Adipocyte (in vitro differentiated cells): ENCODE measurements at regions not wholly inside any gene's neighbourhood (a gene's known extent, or its start where the extent isn't known, plus 50 kb on each side); places are given as distances from the start of the nearest gene placed in this dataset.

ENCODE experiments used
- DNase-seq: peaks from one replicate; pipeline ENCODE4 v3.0.0-alpha.2; 2015; ENCODE audit warnings: low read depth
- H3K27me3 ChIP-seq: replicated peaks from 2 replicates; pipeline ENCODE4 v1.7.0; 2013; ENCODE audit warnings: mild to moderate bottlenecking, low read length, moderate library complexity; ENCODE audit not compliant: control insufficient read depth, insufficient read depth
- H3K36me3 ChIP-seq: 2 replicates; pipeline ENCODE4 v1.7.0; 2013; ENCODE audit warnings: low read length, mild to moderate bottlenecking, moderate library complexity; ENCODE audit not compliant: control insufficient read depth, insufficient read depth, severe bottlenecking
- H3K4me1 ChIP-seq: 2 replicates; pipeline ENCODE4 v1.7.0; 2013; ENCODE audit warnings: mild to moderate bottlenecking, low read length, moderate library complexity; ENCODE audit not compliant: control insufficient read depth, insufficient read depth
- H3K4me3 ChIP-seq: 2 replicates; pipeline ENCODE4 v1.7.0; 2013; ENCODE audit warnings: mild to moderate bottlenecking, low read length, moderate library complexity
- H3K9ac ChIP-seq: 2 replicates; pipeline ENCODE4 v1.7.0; 2013; ENCODE audit warnings: mild to moderate bottlenecking, low read length, moderate library complexity
- H3K9me3 ChIP-seq: 2 replicates; pipeline ENCODE4 v1.7.0; 2013; ENCODE audit warnings: mild to moderate bottlenecking, low read length, moderate library complexity; ENCODE audit not compliant: control insufficient read depth

DNA sequence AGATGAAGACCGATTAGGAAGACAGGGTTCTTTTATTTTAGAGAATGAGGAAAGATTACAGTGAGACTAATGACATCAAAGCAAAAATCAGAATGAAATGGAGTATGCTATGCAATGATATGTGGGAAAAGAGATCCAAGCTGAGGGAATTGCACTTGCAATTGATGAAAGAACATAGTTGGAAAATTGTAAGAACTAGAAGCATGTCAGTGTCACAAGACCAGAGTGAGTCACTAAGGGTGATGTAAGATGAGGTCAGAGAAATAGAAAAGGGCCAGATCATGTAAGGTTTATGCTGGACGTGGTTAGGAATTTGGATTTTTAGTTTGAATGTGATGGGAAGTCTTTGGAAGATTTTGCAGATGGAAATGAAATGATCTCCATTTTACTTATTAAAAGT, 1937.3 kb downstream of the OLFM4 start:
- Histone ChIP-seq H3K4me3 (no peak overlapping the region), H3K9ac (no peak overlapping the region), H3K36me3 (no peaks in the 10 kb centered on the region), H3K9me3 (peaks cover 7% of the 10 kb centered on the region), H3K4me1 (no peaks in the 10 kb centered on the region), H3K27me3 (no peaks in the 10 kb centered on the region)
- DNase-seq, result no peak

DNA sequence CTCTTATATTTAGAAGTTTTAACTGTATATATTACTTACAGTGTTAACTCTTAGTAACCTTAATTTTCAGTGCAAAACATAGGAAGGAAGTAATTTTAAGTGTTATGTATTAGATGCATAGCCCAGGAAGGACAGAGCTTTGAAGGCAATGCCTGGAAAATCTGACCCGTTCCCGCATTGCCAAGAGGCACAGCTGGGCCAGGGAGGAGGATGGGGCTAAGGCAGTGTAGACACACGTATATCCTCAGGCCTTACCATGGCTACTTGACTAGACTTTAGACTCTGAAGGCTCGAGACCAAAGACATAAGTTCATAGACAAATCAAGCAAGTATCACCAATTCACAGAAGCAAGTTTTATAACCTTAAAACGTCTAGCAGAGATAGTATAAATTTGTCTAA, 1944.2 kb downstream of the OLFM4 start:
- Histone ChIP-seq H3K4me3 (no peak overlapping the region), H3K9ac (no peak overlapping the region), H3K27me3 (no peaks in the 10 kb centered on the region), H3K9me3 (peaks cover 4% of the 10 kb centered on the region), H3K4me1 (no peaks in the 10 kb centered on the region), H3K36me3 (no peaks in the 10 kb centered on the region)
- no peak for DNase-seq

DNA sequence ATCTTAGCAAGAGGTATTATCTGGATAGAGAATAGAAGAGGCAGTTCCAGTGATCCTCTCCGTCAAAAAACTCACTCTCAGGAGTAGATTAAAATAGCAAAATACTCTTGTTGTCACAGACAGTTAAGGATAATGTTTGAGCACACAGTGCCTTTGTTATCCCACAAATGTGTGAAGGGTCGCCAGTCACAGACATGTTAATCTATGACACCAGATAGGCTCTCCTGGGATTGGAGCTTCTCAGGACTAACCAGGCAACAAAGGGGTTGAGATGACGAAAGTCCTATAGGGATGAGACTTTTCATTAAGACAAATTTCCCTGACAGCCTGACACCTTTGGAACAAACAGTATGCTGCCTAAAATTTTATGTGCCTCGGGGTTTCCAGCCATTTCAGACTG, 1947.1 kb downstream of the OLFM4 start:
- Histone ChIP-seq H3K9ac (no peak overlapping the region), H3K36me3 (no peaks in the 10 kb centered on the region), H3K9me3 (peaks cover 4% of the 10 kb centered on the region), H3K27me3 (no peaks in the 10 kb centered on the region), H3K4me3 (no peak overlapping the region), H3K4me1 (no peaks in the 10 kb centered on the region)
- DNase-seq, result no peak

DNA sequence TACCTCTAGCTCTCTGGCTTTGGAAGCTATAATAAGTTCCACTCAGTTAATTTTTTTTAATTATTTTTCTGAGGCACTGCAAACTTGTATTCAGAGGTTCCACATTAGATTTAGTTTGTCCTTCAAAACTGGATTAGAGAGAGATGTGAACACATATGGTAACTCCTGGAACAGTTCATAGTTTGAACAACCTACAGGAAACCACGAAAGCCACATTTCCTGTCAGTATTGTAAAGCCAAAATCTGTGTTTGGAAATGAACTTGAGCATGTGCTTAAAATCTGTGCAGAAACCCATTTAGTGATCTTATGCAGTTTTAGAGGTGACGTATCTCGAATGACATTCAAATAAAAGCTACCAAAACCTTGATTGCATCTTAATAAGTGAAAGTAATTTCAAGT, 1952.0 kb downstream of the OLFM4 start:
- no peaks in the 10 kb centered on the region for H3K9me3 ChIP-seq
- no peaks in the 10 kb centered on the region for H3K27me3 ChIP-seq
- H3K4me3 ChIP-seq, result no peak overlapping the region
- no peaks in the 10 kb centered on the region for H3K4me1 ChIP-seq
- no peak overlapping the region for H3K9ac ChIP-seq
- no peak for DNase-seq
- no peaks in the 10 kb centered on the region for H3K36me3 ChIP-seq

DNA sequence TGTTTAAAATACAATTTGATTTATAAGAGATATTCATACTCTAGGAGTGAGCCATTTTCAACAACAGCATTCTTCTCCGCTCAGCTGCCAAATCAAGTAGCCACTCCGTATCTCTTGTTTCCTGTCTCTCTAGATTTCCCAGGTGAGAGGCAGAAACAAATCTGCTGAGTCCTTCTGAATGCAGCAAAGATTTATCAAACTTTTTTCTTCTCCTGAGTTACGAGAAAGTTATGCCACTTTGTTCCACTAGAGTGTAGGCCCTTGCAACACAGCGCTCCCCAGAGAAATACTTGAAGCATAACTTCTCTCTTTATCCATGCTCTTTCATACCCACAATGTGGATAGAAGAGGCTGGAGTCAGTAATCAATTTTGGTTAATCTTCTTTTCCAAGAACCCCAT, 1960.8 kb downstream of the OLFM4 start:
- DNase-seq, result no peak
- H3K27me3 ChIP-seq, result no peaks in the 10 kb centered on the region
- H3K4me3 ChIP-seq, result no peak overlapping the region
- H3K9me3 ChIP-seq, result no peaks in the 10 kb centered on the region
- no peaks in the 10 kb centered on the region for H3K4me1 ChIP-seq
- no peak overlapping the region for H3K9ac ChIP-seq
- H3K36me3 ChIP-seq, result no peaks in the 10 kb centered on the region

DNA sequence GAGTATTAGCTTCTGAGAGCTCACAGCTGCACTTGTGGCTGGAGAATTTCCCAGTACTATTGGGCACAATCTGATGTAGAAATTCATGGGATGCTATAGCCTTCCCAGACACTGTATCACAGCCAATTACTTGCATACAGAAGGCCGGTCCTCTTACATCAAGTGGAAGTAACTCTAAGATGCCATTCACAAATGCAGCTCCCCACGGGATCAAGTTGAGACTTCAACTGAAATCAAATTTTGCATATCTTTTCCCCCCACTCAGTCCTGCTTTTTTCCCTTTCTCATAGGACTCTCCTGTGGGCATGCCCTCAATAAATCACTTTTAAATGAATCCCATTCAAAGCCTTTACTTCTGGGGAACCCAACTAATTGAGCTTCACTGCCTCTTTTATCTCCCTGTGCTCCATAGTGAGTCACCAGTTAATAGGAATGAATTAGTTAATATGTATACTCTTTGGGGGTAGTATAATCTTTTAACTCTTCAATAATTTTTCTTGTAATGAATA, 1970.8 kb downstream of the OLFM4 start:
- Histone ChIP-seq H3K9me3 (peaks cover 7% of the 10 kb centered on the region), H3K9ac (no peak overlapping the region), H3K4me1 (no peaks in the 10 kb centered on the region), H3K27me3 (no peaks in the 10 kb centered on the region), H3K4me3 (no peak overlapping the region), H3K36me3 (no peaks in the 10 kb centered on the region)
- no peak for DNase-seq

DNA sequence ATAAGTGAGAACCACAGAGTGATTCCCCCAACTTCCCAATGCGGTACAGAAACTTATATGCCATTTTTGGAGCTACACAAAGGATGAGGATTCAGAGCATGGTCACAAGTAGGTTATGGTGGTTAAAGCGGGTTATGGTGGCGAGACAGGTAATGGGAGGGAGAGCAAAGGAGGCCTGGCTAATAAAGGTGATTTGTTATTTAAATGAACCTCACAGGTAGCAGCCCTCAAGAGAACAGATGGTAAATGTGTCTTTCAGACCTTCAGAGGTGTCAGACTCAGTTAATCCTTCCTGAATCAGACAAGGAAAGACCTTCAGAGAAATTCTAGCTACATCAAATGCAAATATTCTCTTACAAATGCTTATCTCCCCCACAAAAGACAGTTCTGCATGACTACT, 1971.4 kb downstream of the OLFM4 start:
- DNase-seq, result no peak
- no peaks in the 10 kb centered on the region for H3K27me3 ChIP-seq
- no peaks in the 10 kb centered on the region for H3K4me1 ChIP-seq
- H3K9me3 ChIP-seq, result peaks cover 7% of the 10 kb centered on the region
- H3K9ac ChIP-seq, result no peak overlapping the region
- H3K36me3 ChIP-seq, result no peaks in the 10 kb centered on the region
- no peak overlapping the region for H3K4me3 ChIP-seq

DNA sequence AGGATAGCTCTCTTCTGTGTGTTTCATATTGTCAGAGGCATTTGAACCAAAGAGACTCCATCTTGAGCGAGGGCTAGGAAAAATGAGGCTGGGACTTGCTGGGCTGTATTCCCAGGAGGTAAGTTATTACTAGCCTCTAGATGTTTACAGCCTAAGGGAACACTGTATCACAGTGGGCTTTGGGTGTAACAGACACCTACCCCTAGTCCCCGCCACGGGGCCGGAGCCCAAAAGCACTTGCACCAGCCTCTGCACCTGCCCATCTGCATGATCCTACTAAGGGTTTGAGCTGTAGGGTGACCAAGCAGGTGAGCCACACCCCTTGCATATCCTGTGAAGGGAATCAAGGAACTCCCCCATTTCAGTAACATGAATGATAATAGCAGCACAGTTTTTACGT, 1972.2 kb downstream of the OLFM4 start:
- Histone ChIP-seq H3K36me3 (no peaks in the 10 kb centered on the region), H3K9ac (no peak overlapping the region), H3K27me3 (no peaks in the 10 kb centered on the region), H3K9me3 (peaks cover 7% of the 10 kb centered on the region), H3K4me3 (no peak overlapping the region), H3K4me1 (no peaks in the 10 kb centered on the region)
- no peak for DNase-seq

DNA sequence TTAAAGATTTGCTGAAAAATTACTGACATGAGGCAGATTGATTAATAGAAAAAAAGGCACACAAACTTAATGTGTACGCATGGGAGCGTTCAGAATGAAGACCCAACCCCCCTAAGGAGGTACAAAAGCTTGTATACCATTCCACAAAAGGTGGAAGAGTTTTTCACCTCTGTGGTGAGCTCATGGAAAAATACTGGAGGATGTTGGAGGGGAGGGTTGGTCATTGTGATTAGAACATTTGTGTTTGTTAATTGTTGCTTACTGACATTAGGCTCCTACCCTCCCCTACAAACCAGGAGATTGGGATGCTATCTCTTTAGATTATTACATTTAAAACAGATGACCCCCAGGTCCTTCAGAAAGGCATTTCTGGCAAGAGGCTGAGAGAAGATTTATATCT, 1973.3 kb downstream of the OLFM4 start:
- H3K36me3 ChIP-seq, result no peaks in the 10 kb centered on the region
- DNase-seq, result no peak
- H3K4me3 ChIP-seq, result no peak overlapping the region
- no peaks in the 10 kb centered on the region for H3K27me3 ChIP-seq
- H3K9me3 ChIP-seq, result peaks cover 7% of the 10 kb centered on the region
- no peak overlapping the region for H3K9ac ChIP-seq
- no peaks in the 10 kb centered on the region for H3K4me1 ChIP-seq

DNA sequence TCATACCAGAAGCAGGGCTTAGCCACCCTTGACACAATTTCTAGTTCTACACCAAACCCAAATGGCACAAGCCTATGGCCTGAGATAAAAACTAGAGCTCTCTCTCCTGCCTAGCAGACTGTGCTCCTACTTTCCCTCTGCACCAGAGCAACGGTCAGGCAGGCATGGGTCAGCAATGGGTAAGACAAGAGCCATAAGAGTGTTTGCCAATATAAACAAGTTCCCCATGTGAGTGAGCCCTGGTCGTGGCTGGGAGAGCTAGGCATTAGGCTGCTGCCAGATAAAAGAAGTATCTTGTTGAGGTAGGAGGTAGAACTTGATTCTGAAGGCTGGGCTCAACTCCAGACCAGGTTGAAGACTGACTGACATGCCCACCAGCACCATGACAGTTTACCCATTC, 1979.1 kb downstream of the OLFM4 start:
- no peaks in the 10 kb centered on the region for H3K4me1 ChIP-seq
- no peak overlapping the region for H3K9ac ChIP-seq
- no peak overlapping the region for H3K4me3 ChIP-seq
- H3K36me3 ChIP-seq, result no peaks in the 10 kb centered on the region
- no peak for DNase-seq
- peaks cover 5% of the 10 kb centered on the region for H3K9me3 ChIP-seq
- H3K27me3 ChIP-seq, result no peaks in the 10 kb centered on the region

DNA sequence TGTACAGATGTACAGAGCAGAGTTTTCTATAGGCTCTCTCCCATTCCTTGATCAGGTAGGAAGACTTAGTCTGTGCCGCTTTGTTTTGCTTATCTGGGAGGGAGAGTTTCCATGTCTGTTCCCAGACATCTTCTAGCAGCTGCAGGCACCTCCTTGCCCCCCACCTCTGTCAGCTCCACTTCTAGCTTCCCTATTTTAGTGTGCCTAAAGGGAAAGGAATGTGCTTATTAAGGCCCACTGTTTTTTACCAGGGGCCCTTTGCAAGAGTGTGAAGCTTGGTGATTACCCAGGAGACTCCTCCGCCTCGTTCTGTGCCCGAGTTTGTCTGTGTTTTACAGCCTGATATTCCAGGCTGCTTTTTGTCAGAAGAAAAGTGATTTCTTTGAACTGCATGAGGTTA, 1984.4 kb downstream of the OLFM4 start:
- Histone ChIP-seq H3K36me3 (no peaks in the 10 kb centered on the region), H3K9me3 (no peaks in the 10 kb centered on the region), H3K9ac (no peak overlapping the region), H3K27me3 (no peaks in the 10 kb centered on the region), H3K4me3 (no peak overlapping the region), H3K4me1 (no peaks in the 10 kb centered on the region)
- no peak for DNase-seq

DNA sequence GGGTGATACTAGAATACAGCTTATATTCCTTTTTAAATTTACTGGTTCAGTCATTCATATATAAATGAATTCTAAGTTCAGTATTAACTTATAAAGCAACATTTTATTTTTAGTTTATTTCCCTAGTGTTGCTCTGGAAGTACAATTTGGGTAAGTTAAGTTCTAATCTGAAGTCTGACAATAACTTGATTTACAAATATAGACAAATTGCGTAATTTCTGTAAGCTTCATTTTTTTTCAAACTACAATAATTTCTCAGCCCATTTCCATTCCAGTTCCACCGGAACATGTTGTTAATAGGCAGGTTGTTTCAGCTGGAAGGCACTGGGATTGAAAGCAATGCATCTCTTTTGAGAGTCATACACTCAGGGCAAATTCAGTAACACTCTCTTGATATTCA, 2000.7 kb downstream of the OLFM4 start:
- peaks cover 5% of the 10 kb centered on the region for H3K9me3 ChIP-seq
- H3K9ac ChIP-seq, result no peak overlapping the region
- no peaks in the 10 kb centered on the region for H3K27me3 ChIP-seq
- no peaks in the 10 kb centered on the region for H3K36me3 ChIP-seq
- DNase-seq, result no peak
- H3K4me1 ChIP-seq, result no peaks in the 10 kb centered on the region
- H3K4me3 ChIP-seq, result no peak overlapping the region
